ENCODE measurements at regions not wholly inside any gene's neighbourhood (a gene's known extent, or its start where the extent isn't known, plus 50 kb on each side); places are given as distances from the start of the nearest gene placed in this dataset.

DNA sequence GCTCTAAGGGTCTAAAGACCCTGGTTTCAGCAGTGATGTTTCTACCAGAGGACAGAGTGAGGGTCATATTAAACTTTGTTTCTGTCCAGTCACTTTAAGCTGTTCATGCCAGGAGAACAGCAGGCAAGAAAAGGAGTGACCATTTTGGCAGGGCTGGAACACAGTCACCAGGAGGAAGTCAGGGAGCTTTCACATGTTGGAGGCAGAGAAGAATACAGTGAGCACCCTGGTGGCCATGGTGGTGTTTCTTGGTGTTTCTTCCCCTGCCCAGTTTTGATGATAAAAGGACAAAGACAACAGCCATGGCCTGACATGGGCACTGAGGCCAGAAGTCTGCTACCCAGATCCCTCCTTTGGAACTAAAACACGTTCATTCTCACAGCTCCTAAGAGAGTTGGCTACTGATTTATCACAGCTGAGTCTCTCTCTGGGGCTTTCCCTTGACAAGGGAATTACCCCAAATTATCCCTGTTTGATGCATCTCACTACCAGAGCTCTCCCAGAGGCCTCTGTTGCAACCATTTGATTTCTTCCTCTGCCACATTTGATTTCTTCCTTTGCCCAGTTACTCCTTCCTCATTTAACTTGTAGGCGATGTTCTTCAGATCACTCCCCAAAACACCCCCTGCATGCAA is 106.4 kb upstream of the NWD2 start:
- ChIA-PET POLR2A (ENCODE audit: low non-redundant PET) (no interaction called here), CTCF (no interaction called here)
- no peak for DNase-seq (ENCODE audit: low spot score)
- no peak overlapping the region for H3K27ac ChIP-seq
- TF ChIP-seq, protein P1, sequence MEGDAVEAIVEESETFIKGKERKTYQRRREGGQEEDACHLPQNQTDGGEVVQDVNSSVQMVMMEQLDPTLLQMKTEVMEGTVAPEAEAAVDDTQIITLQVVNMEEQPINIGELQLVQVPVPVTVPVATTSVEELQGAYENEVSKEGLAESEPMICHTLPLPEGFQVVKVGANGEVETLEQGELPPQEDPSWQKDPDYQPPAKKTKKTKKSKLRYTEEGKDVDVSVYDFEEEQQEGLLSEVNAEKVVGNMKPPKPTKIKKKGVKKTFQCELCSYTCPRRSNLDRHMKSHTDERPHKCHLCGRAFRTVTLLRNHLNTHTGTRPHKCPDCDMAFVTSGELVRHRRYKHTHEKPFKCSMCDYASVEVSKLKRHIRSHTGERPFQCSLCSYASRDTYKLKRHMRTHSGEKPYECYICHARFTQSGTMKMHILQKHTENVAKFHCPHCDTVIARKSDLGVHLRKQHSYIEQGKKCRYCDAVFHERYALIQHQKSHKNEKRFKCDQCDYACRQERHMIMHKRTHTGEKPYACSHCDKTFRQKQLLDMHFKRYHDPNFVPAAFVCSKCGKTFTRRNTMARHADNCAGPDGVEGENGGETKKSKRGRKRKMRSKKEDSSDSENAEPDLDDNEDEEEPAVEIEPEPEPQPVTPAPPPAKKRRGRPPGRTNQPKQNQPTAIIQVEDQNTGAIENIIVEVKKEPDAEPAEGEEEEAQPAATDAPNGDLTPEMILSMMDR (conservative IDR thresholded peaks at IDR 0.05; ENCODE audit: low read depth) = no peak

DNA sequence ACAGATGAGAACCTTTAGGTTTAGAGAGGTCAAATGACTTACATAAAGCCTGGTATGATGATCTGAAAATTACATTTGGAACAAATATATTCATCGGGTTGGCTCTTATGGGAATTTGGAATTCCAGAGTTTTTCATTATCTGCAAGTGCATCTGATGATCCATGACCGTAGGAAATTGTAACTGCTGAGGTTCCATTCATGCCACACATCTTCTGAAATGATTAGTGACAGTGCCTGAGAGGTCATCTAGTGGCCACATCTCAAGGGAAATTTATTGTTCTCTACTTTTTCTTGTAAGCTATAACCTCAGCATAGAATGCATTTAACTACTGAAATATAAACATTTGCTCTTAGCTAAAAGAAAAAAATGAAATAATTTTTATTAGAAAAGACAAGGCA is 105.8 kb upstream of the NWD2 start:
- CTCF ChIA-PET = no interaction called here
- no peak for DNase-seq (ENCODE audit: low spot score)

DNA sequence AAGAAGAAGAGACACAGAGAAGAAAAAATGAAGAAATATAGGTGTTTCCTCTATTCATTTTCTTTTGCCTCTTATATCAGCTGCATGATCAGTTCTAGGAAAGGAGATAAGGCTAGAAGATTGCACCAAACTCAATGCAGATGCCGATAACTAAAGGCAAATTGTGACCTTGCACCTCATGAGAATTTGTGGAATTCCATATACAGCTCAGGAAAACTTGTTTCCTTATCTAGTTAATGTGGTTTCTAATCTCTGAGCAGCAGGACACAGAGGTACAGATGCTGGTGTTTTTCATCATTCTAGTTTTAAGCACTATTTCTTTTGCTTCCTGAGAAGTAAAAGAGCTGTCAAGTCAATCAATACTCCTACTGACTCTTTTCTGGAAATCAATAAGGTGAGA is 104.6 kb upstream of the NWD2 start:
- TF ChIP-seq, protein P1 (conservative IDR thresholded peaks at IDR 0.05; ENCODE audit: low read depth) = no peak
- H3K27ac ChIP-seq = no peak overlapping the region
- CTCF ChIA-PET = no interaction called here

More for the DNA sequence above, 105.8 kb upstream of the NWD2 start:
- TF ChIP-seq, protein P1 (conservative IDR thresholded peaks at IDR 0.05; ENCODE audit: low read depth) = no peak
- no peak overlapping the region for H3K27ac ChIP-seq
- POLR2A ChIA-PET (ENCODE audit: low non-redundant PET) = no interaction called here

DNA sequence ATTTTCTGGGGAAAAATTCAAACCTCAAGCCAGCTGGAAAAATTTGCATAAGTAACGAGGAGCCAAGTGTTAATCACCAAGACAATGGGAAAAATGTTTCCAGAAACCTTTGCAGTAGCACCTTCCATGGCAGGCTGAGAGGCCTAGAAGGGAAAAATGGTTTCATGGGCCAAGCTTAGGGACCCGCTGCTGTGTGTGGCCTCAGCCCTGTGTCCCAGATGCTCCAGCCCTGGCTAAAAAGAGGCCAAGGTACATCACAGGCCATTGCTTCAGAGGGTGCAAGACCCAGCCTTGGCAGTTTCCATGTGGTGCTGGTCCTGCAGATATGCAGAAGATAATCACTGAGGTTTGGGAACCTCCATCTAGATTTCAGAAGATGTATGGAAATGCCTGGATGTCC is 98.3 kb upstream of the NWD2 start:
- no peak for DNase-seq (ENCODE audit: low spot score)
- TF ChIP-seq, protein P1 (conservative IDR thresholded peaks at IDR 0.05; ENCODE audit: low read depth) = no peak
- CTCF ChIA-PET = no interaction called here
- no peak overlapping the region for H3K27ac ChIP-seq
- POLR2A ChIA-PET (ENCODE audit: low non-redundant PET) = no interaction called here

More for the DNA sequence above, 104.6 kb upstream of the NWD2 start:
- POLR2A ChIA-PET (ENCODE audit: low non-redundant PET) = no interaction called here
- no peak for DNase-seq (ENCODE audit: low spot score)

DNA sequence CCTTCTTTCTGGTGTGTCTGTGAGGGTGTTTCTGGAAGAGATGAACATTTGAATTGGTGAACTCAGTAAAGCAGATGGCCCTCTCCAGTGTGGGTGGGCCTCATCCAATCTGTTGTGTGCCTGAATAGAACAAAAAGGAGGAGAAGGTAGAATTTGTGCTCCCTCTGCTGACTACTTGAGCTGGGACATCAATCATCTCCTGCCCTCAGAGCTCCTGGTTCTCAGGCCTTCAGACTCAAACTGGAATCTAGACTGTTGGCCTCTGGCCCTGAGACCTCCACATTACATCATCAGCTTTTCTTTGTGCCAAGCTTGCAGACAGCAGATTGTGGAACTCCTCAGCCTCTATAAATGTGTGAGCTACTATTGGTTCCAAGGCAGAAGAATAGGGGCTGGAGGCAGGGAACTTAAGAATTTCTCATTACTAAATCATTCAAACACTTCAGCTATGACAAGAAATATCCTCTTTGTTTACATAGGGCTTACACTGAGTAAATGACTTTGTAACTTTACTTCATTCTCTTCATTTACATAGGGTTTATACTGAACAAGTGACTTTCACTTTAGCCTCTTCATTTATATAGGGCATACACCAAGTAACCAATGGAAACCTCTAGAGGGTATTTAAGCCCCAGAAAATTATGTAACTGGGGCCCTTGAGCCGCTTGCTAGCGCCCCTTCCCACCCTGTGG is 86.9 kb upstream of the NWD2 start:
- H3K27ac ChIP-seq = no peak overlapping the region
- DNase-seq (ENCODE audit: low spot score) = no peak
- POLR2A ChIA-PET (ENCODE audit: low non-redundant PET) = no interaction called here
- CTCF ChIA-PET = no interaction called here
- TF ChIP-seq, protein P1 (conservative IDR thresholded peaks at IDR 0.05; ENCODE audit: low read depth) = no peak

DNA sequence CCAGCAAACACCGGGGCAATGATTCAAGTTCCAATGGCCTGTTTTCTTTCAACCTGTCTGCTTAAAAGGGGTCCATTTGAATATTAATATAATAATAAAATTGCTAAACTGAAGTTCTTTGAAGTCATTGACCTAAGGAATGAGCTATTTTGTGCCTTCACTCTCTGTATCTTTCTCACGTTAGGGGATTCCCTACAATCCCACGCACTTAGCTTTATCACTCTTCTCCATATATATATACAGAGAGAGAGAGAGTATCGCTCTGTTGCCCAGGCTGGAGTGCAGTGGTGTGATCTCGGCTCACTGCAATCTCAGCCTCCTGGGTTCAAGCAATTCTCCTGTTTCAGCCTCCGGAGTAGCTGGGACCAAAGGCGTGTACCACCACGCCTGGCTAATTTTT is 83.9 kb upstream of the NWD2 start:
- POLR2A ChIA-PET (ENCODE audit: low non-redundant PET) = no interaction called here
- CTCF ChIA-PET = no interaction called here
- TF ChIP-seq, protein P1 (conservative IDR thresholded peaks at IDR 0.05; ENCODE audit: low read depth) = no peak
- DNase-seq (ENCODE audit: low spot score) = no peak
- H3K27ac ChIP-seq = no peak overlapping the region
